K562 (cell line): ENCODE measurements at regions not wholly inside any gene's neighbourhood (a gene's known extent, or its start where the extent isn't known, plus 50 kb on each side); places are given as distances from the start of the nearest gene placed in this dataset.

ENCODE experiments used
- ATAC-seq: fragments of 200-7000 bp; cut with Tn5 transposase; 3 replicates; pipeline ENCODE4 v1.9.1; 2020; ENCODE audit warnings: moderate library complexity
- BruUV-seq: library from RNA; stranded (reverse); fragments of 400-500 nt; replicated peaks from 2 replicates; lab custom pipeline; 2021; lab: Mats Ljungman, UMichigan
- CTCF ChIA-PET: fragments of 300-600 bp; formaldehyde crosslinking; extraction: SDS; loops from one replicate; lab custom pipeline; 2021; ENCODE audit warnings: low intra/inter-chr PET ratio; lab: Yijun Ruan, JAX
- POLR2A ChIA-PET: fragments of 300-600, 350-650 bp; sonication (Branson Sonifier 250); formaldehyde crosslinking; extraction: SDS; loops from one replicate; lab custom pipeline; 2021; ENCODE audit warnings: antibody characterized with exemption, inconsistent platforms; lab: Yijun Ruan, JAX
- DNase-seq, 4 experiments: peaks; one replicate each; pipeline versions ENCODE4 v3.0.0 to v3.0.0-alpha.2; 2011 to 2018; ENCODE audit warnings: low spot score in 3 of 4, mixed read lengths in 3 of 4; ENCODE audit errors: extremely low read depth in 1 of 4
- FAIRE-seq: peaks from 2 replicates; lab custom pipeline; 2011; peaks lifted over from hg19 to GRCh38; lab: Jason Lieb, UNC
- H2AFZ ChIP-seq: 2 replicates; pipeline ENCODE4 v1.6.0; 2011; ENCODE audit warnings: low read depth, low read length, control low read depth, inconsistent platforms
- H3K27ac ChIP-seq: fragments of 200-600 bp; 3 replicates; pipeline ENCODE4 v1.8.0; 2011; ENCODE audit warnings: low read depth, mild to moderate bottlenecking, control low read depth, inconsistent platforms, low read length, moderate library complexity, mixed read lengths; ENCODE audit errors: extremely low read depth
- H3K27me3 ChIP-seq, 2 experiments: fragments of 300-600 bp in 1 of 2; 2 replicates in 1 of 2; 3 replicates in 1 of 2; pipeline versions ENCODE4 v1.6.0 to v1.8.0; 2011; ENCODE audit warnings: inconsistent platforms in 2 of 2, low read length in 2 of 2, mild to moderate bottlenecking in 1 of 2, mixed read lengths in 1 of 2, moderate library complexity in 1 of 2; ENCODE audit not compliant: control insufficient read depth in 2 of 2, insufficient read depth in 2 of 2
- H3K36me3 ChIP-seq: fragments of 300-600 bp; 3 replicates; pipeline ENCODE4 v1.8.0; 2011; ENCODE audit warnings: mild to moderate bottlenecking, low read length, inconsistent platforms; ENCODE audit not compliant: control insufficient read depth, insufficient read depth
- H3K4me1 ChIP-seq, 2 experiments: fragments of 200-600 bp in 1 of 2; replicated peaks in 1 of 2; 2 replicates in 1 of 2; 3 replicates in 1 of 2; pipeline versions ENCODE4 v1.5.1 to v1.8.0; 2011; ENCODE audit warnings: inconsistent platforms in 2 of 2, low read length in 2 of 2, mild to moderate bottlenecking in 1 of 2, mixed read lengths in 1 of 2, moderate library complexity in 1 of 2; ENCODE audit not compliant: control insufficient read depth in 2 of 2, insufficient read depth in 2 of 2
- H3K4me2 ChIP-seq: 2 replicates; pipeline ENCODE4 v1.6.1; 2011; ENCODE audit warnings: low read length, control low read depth, inconsistent platforms, mixed read lengths; ENCODE audit not compliant: insufficient read depth
- H3K4me3 ChIP-seq: fragments of 200-600 bp; sonication (generic), shearing (Covaris generic); 2 replicates; pipeline ENCODE4 v1.5.1; 2016; ENCODE audit warnings: control low read depth, inconsistent platforms
- H3K79me2 ChIP-seq: fragments of 200-600 bp; 3 replicates; pipeline ENCODE4 v1.8.0; 2011; ENCODE audit warnings: low read length, inconsistent platforms; ENCODE audit not compliant: control insufficient read depth, insufficient read depth
- H3K9ac ChIP-seq, 2 experiments: 2 replicates each; pipeline versions ENCODE4 v1.6.0 to v1.6.1; 2011; ENCODE audit warnings: low read depth in 2 of 2, low read length in 2 of 2, control low read depth in 1 of 2, inconsistent platforms in 1 of 2, mild to moderate bottlenecking in 1 of 2, mixed read lengths in 1 of 2; ENCODE audit not compliant: insufficient read depth in 1 of 2
- H3K9me1 ChIP-seq: one replicate; pipeline ENCODE4 v1.6.0; 2011; ENCODE audit warnings: inconsistent platforms, mild to moderate bottlenecking, low read length, moderate library complexity; ENCODE audit not compliant: control insufficient read depth, insufficient read depth
- H3K9me3 ChIP-seq: replicated peaks from 2 replicates; pipeline ENCODE4 v1.5.1; 2011; ENCODE audit warnings: low read depth, low read length, inconsistent platforms; ENCODE audit not compliant: control insufficient read depth, insufficient read depth
- H4K20me1 ChIP-seq: replicated peaks from 2 replicates; pipeline ENCODE4 v1.6.1; 2011; ENCODE audit warnings: low read length, inconsistent platforms, mixed read lengths; ENCODE audit not compliant: control insufficient read depth, insufficient read depth
- BMI1 ChIP-seq: fragments of 150-350 bp; IDR thresholded peaks from 2 replicates; pipeline ENCODE4 v1.6.1; 2014; ENCODE audit warnings: low read length
- CEBPZ ChIP-seq: fragments of 150-350 bp; IDR thresholded peaks from 2 replicates; pipeline ENCODE4 v1.6.1; 2014; ENCODE audit warnings: low read depth, mild to moderate bottlenecking, low read length, borderline replicate concordance
- EWSR1 ChIP-seq: fragments of 450-650 bp; IDR thresholded peaks from 2 replicates; pipeline ENCODE4 v1.6.1; 2018; ENCODE audit warnings: borderline replicate concordance, mild to moderate bottlenecking, low read depth, moderate library complexity; ENCODE audit not compliant: partially characterized antibody
- HCFC1 ChIP-seq: IDR thresholded peaks from 2 replicates; pipeline ENCODE4 v1.6.1; 2012; ENCODE audit warnings: low read depth, low read length, improper control_type of control experiment
- JUNB ChIP-seq: fragments of 450-650 bp; formaldehyde crosslinking; conservative IDR thresholded peaks from 2 replicates; pipeline ENCODE4 v1.4.0; 2020; ENCODE audit warnings: mild to moderate bottlenecking
- MLX ChIP-seq, 2 experiments: fragments of 450-650 bp in 1 of 2; sonication (generic) in 1 of 2; formaldehyde crosslinking; conservative IDR thresholded peaks; 2 replicates each; pipeline versions ENCODE4 v1.4.0 to v1.8.1; 2020 to 2022; ENCODE audit warnings: mild to moderate bottlenecking in 1 of 2, missing genetic modification reagents in 1 of 2
- MNT ChIP-seq, 2 experiments: fragments of 450-650 bp; conservative IDR thresholded peaks; 2 replicates each; pipeline ENCODE4 v1.6.1; 2017; ENCODE audit warnings: mild to moderate bottlenecking in 2 of 2, moderate library complexity in 2 of 2
- RAD51 ChIP-seq: fragments of 450-650 bp; IDR thresholded peaks from 2 replicates; pipeline ENCODE4 v1.7.1; 2016; ENCODE audit warnings: low read depth, mild to moderate bottlenecking, borderline replicate concordance
- RBM25 ChIP-seq: fragments of 200-400 bp; formaldehyde crosslinking; IDR thresholded peaks from 2 replicates; pipeline ENCODE4 v1.6.1; 2018; ENCODE audit warnings: low read length, low read depth, moderate library complexity; ENCODE audit not compliant: severe bottlenecking
- SMARCA4 ChIP-seq: fragments of 450-650 bp; IDR thresholded peaks from 2 replicates; pipeline ENCODE4 v1.6.1; 2016
- SRF ChIP-seq, 2 experiments: fragments of 250-450, 450-650 bp in 1 of 2; sonication (Bioruptor Pico) in 1 of 2; sonication (generic) in 1 of 2; formaldehyde crosslinking; IDR thresholded peaks; 2 replicates each; pipeline versions ENCODE4 v1.5.0 to v1.5.1; 2020 to 2022; ENCODE audit warnings: mild to moderate bottlenecking in 1 of 2, missing genetic modification reagents in 1 of 2
- ZFPM2 ChIP-seq: fragments of 250-450 bp; sonication (Bioruptor Pico); IDR thresholded peaks from 2 replicates; pipeline ENCODE4 v1.5.1; 2022; ENCODE audit warnings: mild to moderate bottlenecking
- ZFX ChIP-seq: sonication (generic); formaldehyde crosslinking; IDR thresholded peaks from 2 replicates; pipeline ENCODE4 v1.8.0; 2022; ENCODE audit warnings: mild to moderate bottlenecking, missing genetic modification reagents, moderate library complexity
- ZNF121 ChIP-seq: sonication (generic); formaldehyde crosslinking; conservative IDR thresholded peaks from 2 replicates; pipeline ENCODE4 v1.8.0; 2022; ENCODE audit warnings: missing genetic modification reagents
- ZNF717 ChIP-seq: fragments of 250-450 bp; sonication (Bioruptor Pico); IDR thresholded peaks from 2 replicates; pipeline ENCODE4 v1.5.0; 2021
- ZNF780A ChIP-seq: fragments of 250-450 bp; sonication (Bioruptor Pico); IDR thresholded peaks from 2 replicates; pipeline ENCODE4 v1.5.0; 2021; ENCODE audit warnings: mild to moderate bottlenecking
- WGBS: fragments of 100-300 bp; shearing (Covaris generic); methylation state at CpG from one replicate; pipeline ENCODE4 v1.1.6; 2016; ENCODE audit warnings: low coverage, mixed read lengths; ENCODE audit not compliant: insufficient coverage; ENCODE audit errors: missing lambda C conversion rate; 5-methylcytosine and 5-hydroxymethylcytosine counted together
- in situ Hi-C: fragments of 300-500 bp; cut with MboI; formaldehyde crosslinking; loops from 4 replicates; pipeline ENCODE4 v1.15.0; 2018; ENCODE audit warnings: inconsistent platforms, mixed read lengths
- intact Hi-C: fragments of 100-400 bp; cut with micrococcal nuclease; formaldehyde crosslinking; loops from 2 replicates; pipeline ENCODE4 v1.14.2; 2022

- in situ Hi-C loops (no loop called here), intact Hi-C loops (no loop called here)
- no peaks in the 10 kb centered on the region for H3K79me2 ChIP-seq
- no peaks in the 10 kb centered on the region for H4K20me1 ChIP-seq
- no peak for ATAC-seq
- H3K4me2 ChIP-seq = no peak overlapping the region
- no peaks in the 10 kb centered on the region for H3K9me3 ChIP-seq
- H3K9me1 ChIP-seq = no peaks in the 10 kb centered on the region
- no peak for FAIRE-seq
- CTCF ChIA-PET = no interaction called here
- H3K36me3 ChIP-seq = no peaks in the 10 kb centered on the region
- no peaks in the 10 kb centered on the region for H3K4me1 ChIP-seq
- WGBS = 2% methylated on average over 4 of the region's 4 CpGs
- no TSS peak for BruUV-seq
- POLR2A ChIA-PET = no interaction called here
- H3K27ac ChIP-seq = no peak overlapping the region
- DNase-seq = no peak
- H2AFZ ChIP-seq = no peak overlapping the region
- H3K27me3 ChIP-seq = no peaks in the 10 kb centered on the region
- H3K9ac ChIP-seq = no peak overlapping the region
- H3K4me3 ChIP-seq = no peak overlapping the region
- no peak for TF ChIP-seq MLX (CRISPR knock-in tag; conservative IDR thresholded peaks at IDR 0.05)
- TF ChIP-seq ZNF121 (CRISPR knock-in tag) = no peak
- TF ChIP-seq SMARCA4 = no peak
- no peak for TF ChIP-seq BMI1
- no peak for TF ChIP-seq HCFC1
- TF ChIP-seq MNT (conservative IDR thresholded peaks at IDR 0.05) = no peak
- no peak for TF ChIP-seq RBM25
- TF ChIP-seq ZNF717 (CRISPR knock-in tag) = no peak
- TF ChIP-seq ZFX (CRISPR knock-in tag) = no peak
- TF ChIP-seq SRF (CRISPR knock-in tag; IDR thresholded peaks at IDR 0.05) = no peak
- TF ChIP-seq CEBPZ = no peak
- no peak for TF ChIP-seq RAD51
- TF ChIP-seq JUNB (CRISPR knock-in tag) = no peak
- no peak for TF ChIP-seq ZNF780A (CRISPR knock-in tag)
- no peak for TF ChIP-seq ZFPM2 (CRISPR knock-in tag)
- no peak for TF ChIP-seq EWSR1
Observed at GRCh38 chr11:80626721-80627120, 1185.9 kb upstream of the TENM4 start.
